ENCODE measurements at regions not wholly inside any gene's neighbourhood (a gene's known extent, or its start where the extent isn't known, plus 50 kb on each side); places are given as distances from the start of the nearest gene placed in this dataset.

DNA sequence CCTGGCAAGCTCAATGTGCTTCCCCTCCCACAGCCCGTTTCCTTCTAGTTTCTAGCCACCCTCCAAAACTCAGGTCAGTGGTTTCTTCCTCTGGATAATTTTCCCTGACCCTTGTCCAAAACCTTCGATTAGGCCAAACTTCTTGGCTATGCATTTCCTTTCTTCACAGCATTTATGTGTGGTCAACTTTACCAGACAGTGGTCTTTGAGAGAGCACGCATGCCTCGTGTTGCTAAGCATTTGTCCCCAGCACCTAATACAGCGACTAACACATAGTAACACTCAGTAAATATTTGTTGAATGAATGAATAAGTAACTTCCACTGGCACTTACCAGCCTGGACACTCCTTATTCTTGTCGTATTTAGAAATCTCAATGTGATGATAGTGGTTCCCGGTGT is 610.7 kb downstream of the PLPP3 start:
- no peak for TF ChIP-seq MAX (IDR thresholded peaks at IDR 0.05)
- TF ChIP-seq RAD21 (IDR thresholded peaks at IDR 0.05; ENCODE audit: low read depth) = no peak
- TF ChIP-seq YY1 (IDR thresholded peaks at IDR 0.05; ENCODE audit: low read depth) = no peak
- TF ChIP-seq EP300 (IDR thresholded peaks at IDR 0.05; ENCODE audit: borderline replicate concordance) = no peak
- TF ChIP-seq, protein P1, sequence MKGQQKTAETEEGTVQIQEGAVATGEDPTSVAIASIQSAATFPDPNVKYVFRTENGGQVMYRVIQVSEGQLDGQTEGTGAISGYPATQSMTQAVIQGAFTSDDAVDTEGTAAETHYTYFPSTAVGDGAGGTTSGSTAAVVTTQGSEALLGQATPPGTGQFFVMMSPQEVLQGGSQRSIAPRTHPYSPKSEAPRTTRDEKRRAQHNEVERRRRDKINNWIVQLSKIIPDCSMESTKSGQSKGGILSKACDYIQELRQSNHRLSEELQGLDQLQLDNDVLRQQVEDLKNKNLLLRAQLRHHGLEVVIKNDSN (IDR thresholded peaks at IDR 0.05) = no peak
- TF ChIP-seq EGR1 (IDR thresholded peaks at IDR 0.05) = no peak
- TF ChIP-seq CEBPB (IDR thresholded peaks at IDR 0.05) = no peak
- TF ChIP-seq CREB1 (IDR thresholded peaks at IDR 0.05; ENCODE audit: low read depth) = no peak
- TF ChIP-seq FOXM1 (IDR thresholded peaks at IDR 0.05; ENCODE audit: borderline replicate concordance, low read depth) = no peak
- TF ChIP-seq TAF1 (IDR thresholded peaks at IDR 0.05; ENCODE audit: low read depth) = no peak
